ENCODE measurements at regions not wholly inside any gene's neighbourhood (a gene's known extent, or its start where the extent isn't known, plus 50 kb on each side); places are given as distances from the start of the nearest gene placed in this dataset.

DNA sequence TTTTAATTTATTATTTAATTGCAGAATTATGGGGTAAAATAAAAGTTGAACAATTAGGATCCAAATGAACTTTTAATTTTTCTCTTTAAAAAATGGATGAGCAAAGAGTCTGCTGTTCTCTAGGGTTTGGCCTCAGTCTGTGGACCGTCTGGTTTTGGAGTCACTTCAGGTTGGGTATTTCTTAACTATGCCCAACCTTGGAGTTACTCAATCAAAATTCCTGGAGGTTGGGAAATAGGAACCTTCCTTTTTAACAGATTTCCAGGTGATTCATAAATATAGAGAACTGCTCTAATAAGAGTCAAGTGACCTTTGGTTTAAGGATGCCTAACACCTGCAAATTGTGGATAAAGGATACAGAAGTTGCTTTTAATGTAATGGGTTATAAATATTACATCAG lies 241.5 kb upstream of the GCFC2 start:
- no peak overlapping the region for H3K4me3 ChIP-seq (ENCODE audit: low read depth, low read length)
- TF ChIP-seq CTCF (IDR thresholded peaks at IDR 0.05; ENCODE audit: insufficient read depth, low read depth, low read length), result no peak

DNA sequence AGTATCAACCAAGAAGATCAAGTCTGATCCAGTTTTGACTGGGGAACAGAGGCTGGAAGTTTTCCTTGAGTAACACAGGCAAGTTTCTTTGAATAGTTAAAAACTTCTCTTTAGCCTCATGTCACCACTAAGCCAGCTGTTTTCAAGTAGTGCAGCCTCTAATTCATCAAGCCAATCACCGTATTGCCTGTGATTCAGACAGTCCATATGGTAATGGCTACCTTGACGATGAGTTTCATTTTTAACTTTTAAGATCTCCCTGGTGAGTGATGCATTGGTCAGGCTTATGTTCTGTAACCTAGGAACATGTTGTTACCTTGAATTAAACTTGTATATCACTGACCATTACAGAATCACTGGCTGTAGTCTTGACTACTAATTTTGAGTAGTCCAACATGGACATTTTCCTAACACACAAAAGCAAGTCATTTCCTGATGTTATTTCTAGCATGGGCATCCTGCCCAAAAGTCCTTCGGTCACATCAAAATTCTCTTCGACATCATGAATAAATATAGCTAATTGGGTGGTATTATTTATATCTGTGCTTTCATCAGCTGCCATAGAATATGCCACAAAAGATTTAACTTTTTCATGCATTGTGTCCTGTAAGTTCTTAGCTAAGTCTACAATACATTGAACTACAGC lies 238.8 kb upstream of the GCFC2 start:
- TF ChIP-seq CTCF (IDR thresholded peaks at IDR 0.05; ENCODE audit: insufficient read depth, low read depth, low read length), result no peak
- H3K4me3 ChIP-seq (ENCODE audit: low read depth, low read length), result no peak overlapping the region
- DNase-seq (ENCODE audit: low read depth), result no peak

More for the DNA sequence above, 241.5 kb upstream of the GCFC2 start:
- no peak for DNase-seq (ENCODE audit: low read depth)

DNA sequence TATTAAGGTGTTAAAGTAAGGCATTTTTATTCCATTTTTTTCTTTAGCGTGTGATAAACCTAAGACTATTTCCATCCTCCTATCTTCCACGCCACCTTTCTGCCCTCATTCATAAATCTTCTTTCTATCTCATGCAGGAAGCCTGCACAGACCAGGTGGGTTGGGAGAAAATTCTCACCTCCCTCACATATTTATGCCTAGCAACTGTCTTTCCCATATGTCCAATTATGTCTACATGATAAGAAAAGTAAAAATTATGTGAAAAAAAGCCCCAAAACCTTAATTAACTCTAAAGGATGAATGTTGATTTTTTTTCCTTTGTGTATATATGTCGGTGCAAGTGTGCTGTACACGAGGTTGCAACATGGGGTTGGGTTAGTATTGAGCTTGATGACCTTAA lies 225.6 kb upstream of the GCFC2 start:
- no peak for DNase-seq (ENCODE audit: low read depth)
- H3K4me3 ChIP-seq (ENCODE audit: low read depth, low read length), result no peak overlapping the region
- no peak for TF ChIP-seq CTCF (IDR thresholded peaks at IDR 0.05; ENCODE audit: insufficient read depth, low read depth, low read length)

DNA sequence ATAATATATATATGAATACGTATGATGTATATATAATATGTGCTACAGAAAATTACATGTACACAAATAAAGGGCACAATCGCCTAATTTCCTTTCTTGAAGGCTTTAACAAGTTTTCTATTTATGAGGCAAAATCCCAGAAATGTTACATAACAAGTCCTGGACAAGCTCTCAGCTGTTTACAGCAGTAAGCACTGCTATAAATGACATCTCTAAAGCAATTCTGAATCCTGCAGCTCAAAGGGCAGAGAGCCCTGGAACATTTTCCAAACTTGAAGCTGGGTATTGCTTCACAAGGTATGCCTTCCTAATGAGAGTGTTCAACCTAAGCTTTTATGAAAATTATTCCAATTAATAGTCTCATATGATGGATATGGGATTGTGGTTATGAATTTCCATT lies 222.3 kb upstream of the GCFC2 start:
- TF ChIP-seq CTCF (IDR thresholded peaks at IDR 0.05; ENCODE audit: insufficient read depth, low read depth, low read length), result no peak
- no peak for DNase-seq (ENCODE audit: low read depth)
- H3K4me3 ChIP-seq (ENCODE audit: low read depth, low read length), result no peak overlapping the region

GRCh38 chr2:75928093-75928492 lies 217.4 kb upstream of the GCFC2 start:
- H3K4me3 ChIP-seq (ENCODE audit: low read depth, low read length), result no peak overlapping the region
- DNase-seq (ENCODE audit: low read depth), result no peak
- TF ChIP-seq CTCF (IDR thresholded peaks at IDR 0.05; ENCODE audit: insufficient read depth, low read depth, low read length), result no peak

- no peak overlapping the region for H3K4me3 ChIP-seq (ENCODE audit: low read depth, low read length)
- DNase-seq (ENCODE audit: low read depth), result no peak
- no peak for TF ChIP-seq CTCF (IDR thresholded peaks at IDR 0.05; ENCODE audit: insufficient read depth, low read depth, low read length)
These were observed 214.8 kb upstream of the GCFC2 start for GRCh38 chr2:75925331-75926024.
